ENCODE measurements at regions not wholly inside any gene's neighbourhood (a gene's known extent, or its start where the extent isn't known, plus 50 kb on each side); places are given as distances from the start of the nearest gene placed in this dataset.

DNA sequence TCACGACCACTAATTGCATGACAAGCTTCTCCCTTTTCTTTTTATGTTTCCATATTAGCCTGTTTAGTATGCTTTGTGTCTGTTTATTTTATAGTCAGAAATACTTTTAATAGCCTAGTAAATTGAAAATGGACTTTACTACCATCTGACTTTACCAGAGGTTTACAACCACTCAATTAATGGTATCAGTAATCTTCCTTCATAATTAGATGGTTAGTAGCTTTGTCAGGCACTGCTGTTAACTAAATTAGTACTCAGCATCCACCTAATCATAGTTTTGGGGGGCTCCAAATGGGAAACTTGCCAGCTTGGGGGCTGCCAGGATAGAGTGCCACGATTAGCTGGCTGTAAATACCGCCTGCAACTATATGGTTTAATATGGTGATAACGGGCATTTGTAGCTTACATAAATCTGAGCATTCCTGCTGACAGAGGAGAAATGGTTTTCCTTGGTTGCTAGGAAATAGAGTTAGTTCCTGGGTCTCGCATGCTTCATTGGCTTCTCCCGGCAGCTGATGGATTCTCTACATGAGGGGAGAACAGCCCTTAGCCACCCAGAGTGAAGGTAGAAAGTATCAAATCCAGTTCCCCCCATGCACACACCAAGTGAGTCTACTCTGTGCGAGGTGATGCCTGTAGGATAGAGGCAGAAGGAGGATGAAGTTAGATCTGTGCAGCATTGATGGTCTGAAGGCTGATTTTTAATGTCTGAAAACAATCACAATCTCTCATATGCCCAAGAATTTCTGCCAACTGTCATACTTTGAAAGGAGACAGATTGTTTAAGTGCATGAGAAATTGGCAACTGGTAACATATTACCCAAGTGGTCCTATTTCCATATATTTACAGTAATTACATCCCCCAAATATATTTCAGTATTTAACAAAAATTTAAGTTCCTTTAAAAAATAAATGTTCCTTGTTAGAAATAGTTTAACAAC, 326.6 kb upstream of the PROK2 start:
- TF ChIP-seq, protein P1, sequence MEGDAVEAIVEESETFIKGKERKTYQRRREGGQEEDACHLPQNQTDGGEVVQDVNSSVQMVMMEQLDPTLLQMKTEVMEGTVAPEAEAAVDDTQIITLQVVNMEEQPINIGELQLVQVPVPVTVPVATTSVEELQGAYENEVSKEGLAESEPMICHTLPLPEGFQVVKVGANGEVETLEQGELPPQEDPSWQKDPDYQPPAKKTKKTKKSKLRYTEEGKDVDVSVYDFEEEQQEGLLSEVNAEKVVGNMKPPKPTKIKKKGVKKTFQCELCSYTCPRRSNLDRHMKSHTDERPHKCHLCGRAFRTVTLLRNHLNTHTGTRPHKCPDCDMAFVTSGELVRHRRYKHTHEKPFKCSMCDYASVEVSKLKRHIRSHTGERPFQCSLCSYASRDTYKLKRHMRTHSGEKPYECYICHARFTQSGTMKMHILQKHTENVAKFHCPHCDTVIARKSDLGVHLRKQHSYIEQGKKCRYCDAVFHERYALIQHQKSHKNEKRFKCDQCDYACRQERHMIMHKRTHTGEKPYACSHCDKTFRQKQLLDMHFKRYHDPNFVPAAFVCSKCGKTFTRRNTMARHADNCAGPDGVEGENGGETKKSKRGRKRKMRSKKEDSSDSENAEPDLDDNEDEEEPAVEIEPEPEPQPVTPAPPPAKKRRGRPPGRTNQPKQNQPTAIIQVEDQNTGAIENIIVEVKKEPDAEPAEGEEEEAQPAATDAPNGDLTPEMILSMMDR (IDR thresholded peaks at IDR 0.05; ENCODE audit: low read length, missing control alignments): no peak
- DNase-seq (ENCODE audit: low read depth): no peak
- H3K4me3 ChIP-seq (replicated peaks; ENCODE audit: low read depth, low read length): no peak overlapping the region

- H3K4me3 ChIP-seq (replicated peaks; ENCODE audit: low read depth, low read length): no peak overlapping the region
- TF ChIP-seq, protein P1 (IDR thresholded peaks at IDR 0.05; ENCODE audit: low read length, missing control alignments): no peak
- no peak for DNase-seq (ENCODE audit: low read depth)
Observed at GRCh38 chr3:72109327-72110259, 324.6 kb upstream of the PROK2 start.

DNA sequence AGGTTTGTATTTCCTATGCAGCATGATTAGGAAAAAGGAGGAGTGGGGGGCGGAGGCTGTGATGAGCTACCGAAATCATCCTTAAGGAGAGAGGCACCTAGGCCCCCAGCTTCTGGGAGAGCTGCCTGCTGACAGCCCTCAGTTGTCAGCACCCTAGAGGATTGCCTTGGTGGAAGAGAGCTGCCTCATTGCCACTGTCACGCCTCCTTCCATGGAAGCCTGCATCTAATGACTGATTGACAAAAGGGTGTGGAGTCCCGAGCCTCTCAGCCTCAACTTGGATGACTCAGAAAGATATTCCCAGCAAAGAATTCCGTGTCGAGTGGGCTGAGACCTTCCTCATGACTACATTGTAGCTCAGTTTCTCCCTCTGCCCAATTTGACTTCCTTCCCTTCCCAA, 320.4 kb upstream of the PROK2 start:
- no peak overlapping the region for H3K4me3 ChIP-seq (replicated peaks; ENCODE audit: low read depth, low read length)
- TF ChIP-seq, protein P1 (IDR thresholded peaks at IDR 0.05; ENCODE audit: low read length, missing control alignments): no peak
- DNase-seq (ENCODE audit: low read depth): no peak

- DNase-seq (ENCODE audit: low read depth): no peak
- H3K4me3 ChIP-seq (replicated peaks; ENCODE audit: low read depth, low read length): no peak overlapping the region
- TF ChIP-seq, protein P1 (IDR thresholded peaks at IDR 0.05; ENCODE audit: low read length, missing control alignments): no peak
Observed at GRCh38 chr3:72102112-72102616, 317.2 kb upstream of the PROK2 start.

DNA sequence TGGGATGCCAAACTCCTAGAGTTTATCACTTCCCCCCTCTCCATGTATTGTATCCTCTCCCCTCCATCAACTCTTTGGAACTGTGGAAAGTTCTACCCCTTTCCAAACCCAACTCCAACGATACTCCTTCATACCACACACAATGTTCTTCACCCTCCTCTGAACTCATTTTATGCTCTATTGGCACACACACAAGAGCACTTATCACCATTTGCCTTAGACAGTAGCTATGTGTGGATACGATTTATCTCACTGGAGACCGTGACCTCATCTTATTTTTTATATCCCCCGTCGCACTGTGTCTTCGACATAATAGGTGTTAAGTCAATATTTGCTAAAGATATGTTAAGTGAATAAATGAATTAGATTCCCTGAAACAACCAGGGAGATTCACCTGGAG, 316.5 kb upstream of the PROK2 start:
- DNase-seq (ENCODE audit: low read depth): no peak
- H3K4me3 ChIP-seq (replicated peaks; ENCODE audit: low read depth, low read length): no peak overlapping the region
- TF ChIP-seq, protein P1 (IDR thresholded peaks at IDR 0.05; ENCODE audit: low read length, missing control alignments): no peak

DNA sequence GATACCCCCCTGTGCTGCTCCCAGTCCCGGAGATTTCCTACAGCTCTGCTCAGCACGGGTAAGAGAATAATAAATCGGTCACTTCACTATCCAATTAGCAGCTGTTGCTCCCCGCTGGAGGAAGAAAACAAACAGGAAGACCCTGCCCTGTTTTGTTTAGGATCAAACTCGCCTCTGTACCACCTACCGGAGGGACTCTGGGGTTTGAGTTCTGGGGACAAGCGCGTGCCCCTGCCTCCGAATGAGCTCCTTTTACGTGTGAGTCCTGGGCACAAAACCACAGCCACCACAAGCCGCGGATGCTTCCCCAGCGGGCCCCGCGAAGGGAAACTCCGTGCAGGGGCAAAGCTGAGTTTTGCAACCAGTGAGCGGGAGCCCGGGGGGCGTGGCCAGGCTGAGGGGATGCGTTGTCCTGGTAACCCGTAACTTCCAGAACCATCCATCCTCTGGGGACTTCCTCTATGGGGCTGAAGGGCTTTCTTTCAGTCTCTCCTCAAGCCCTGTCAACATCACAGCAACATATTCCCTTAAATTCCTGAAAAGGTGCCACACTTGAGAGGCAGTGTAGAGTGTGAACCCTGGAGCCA, 315.7 kb upstream of the PROK2 start:
- TF ChIP-seq, protein P1 (IDR thresholded peaks at IDR 0.05; ENCODE audit: low read length, missing control alignments): no peak
- DNase-seq (ENCODE audit: low read depth): peak; percentile 83
- H3K4me3 ChIP-seq (replicated peaks; ENCODE audit: low read depth, low read length): peak overlapping the region; percentile 48

Data from fibroblast of pulmonary artery (primary cell).